OCI-LY3 (cell line): ENCODE measurements at regions not wholly inside any gene's neighbourhood (a gene's known extent, or its start where the extent isn't known, plus 50 kb on each side); places are given as distances from the start of the nearest gene placed in this dataset.

ENCODE experiments used
- H2AFZ ChIP-seq: fragments of 200-600, 300-600 bp; shearing (Covaris generic); 2 replicates; pipeline ENCODE4 v1.6.0; 2014; ENCODE audit warnings: antibody characterized with exemption, low read depth, low read length
- H3K27ac ChIP-seq: fragments of 200-600, 300-600 bp; sonication (generic); 2 replicates; pipeline ENCODE4 v1.5.1; 2014; ENCODE audit warnings: mild to moderate bottlenecking, low read length, moderate library complexity, mixed read lengths
- H3K27me3 ChIP-seq: fragments of 200-600, 300-600 bp; sonication (generic); 2 replicates; pipeline ENCODE4 v1.6.1; 2014; ENCODE audit warnings: low read depth, low read length, mixed read lengths
- H3K36me3 ChIP-seq: fragments of 200-600, 300-600 bp; sonication (generic); replicated peaks from 2 replicates; pipeline ENCODE3; 2014; ENCODE audit warnings: low read depth, low read length, mixed read lengths
- H3K4me1 ChIP-seq: fragments of 300-600, 200-600 bp; sonication (generic); 2 replicates; pipeline ENCODE4 v1.6.1; 2014; ENCODE audit warnings: low read length, mixed read lengths
- H3K4me2 ChIP-seq: fragments of 200-600, 300-600 bp; sonication (generic); 2 replicates; pipeline ENCODE4 v1.6.1; 2014; ENCODE audit warnings: low read length, mixed read lengths
- H3K4me3 ChIP-seq: fragments of 300-600, 200-600 bp; sonication (generic); 2 replicates; pipeline ENCODE4 v1.5.1; 2014; ENCODE audit warnings: antibody characterized with exemption, mild to moderate bottlenecking, low read length, moderate library complexity
- H3K79me2 ChIP-seq: fragments of 300-600, 200-600 bp; shearing (Covaris generic); 2 replicates; pipeline ENCODE4 v1.6.1; 2014; ENCODE audit warnings: mild to moderate bottlenecking, low read length, mixed read lengths
- H3K9ac ChIP-seq: fragments of 300-600, 200-600 bp; shearing (Covaris generic); 2 replicates; pipeline ENCODE4 v1.6.0; 2014; ENCODE audit warnings: mild to moderate bottlenecking, low read length, moderate library complexity
- H3K9me3 ChIP-seq: fragments of 200-600, 300-600 bp; shearing (Covaris generic); 2 replicates; pipeline ENCODE4 v1.6.1; 2014; ENCODE audit warnings: low read length, mixed read lengths; ENCODE audit not compliant: insufficient read depth
- H4K20me1 ChIP-seq: fragments of 200-600, 300-600 bp; sonication (generic); 2 replicates; pipeline ENCODE4 v1.6.1; 2016; ENCODE audit warnings: low read length, mixed read lengths; ENCODE audit not compliant: insufficient read depth
- EZH2phosphoT487 ChIP-seq: fragments of 200-600 bp; shearing (Covaris generic); IDR thresholded peaks from 2 replicates; pipeline ENCODE4 v1.6.1; 2018; ENCODE audit warnings: antibody characterized with exemption, mixed run types, low read depth
- TF ChIP-seq, protein P1 (sequence below): fragments of 200-600, 300-600 bp; sonication (generic); IDR thresholded peaks from 2 replicates; pipeline ENCODE4 v1.5.1; 2014; ENCODE audit warnings: antibody characterized with exemption, low read length, low read depth

GRCh38 chr2:236747925-236748324, 178.3 kb downstream of the ACKR3 start:
- Histone ChIP-seq H3K4me1 (no peaks in the 10 kb centered on the region), H2AFZ (no peak overlapping the region), H3K27me3 (no peaks in the 10 kb centered on the region), H3K79me2 (no peaks in the 10 kb centered on the region), H3K36me3 (no peaks in the 10 kb centered on the region), H3K4me2 (no peak overlapping the region), H3K9ac (no peak overlapping the region), H3K4me3 (no peak overlapping the region), H4K20me1 (no peaks in the 10 kb centered on the region), H3K9me3 (no peaks in the 10 kb centered on the region), H3K27ac (no peak overlapping the region)
- no peak for TF ChIP-seq EZH2phosphoT487
- TF ChIP-seq, protein P1, sequence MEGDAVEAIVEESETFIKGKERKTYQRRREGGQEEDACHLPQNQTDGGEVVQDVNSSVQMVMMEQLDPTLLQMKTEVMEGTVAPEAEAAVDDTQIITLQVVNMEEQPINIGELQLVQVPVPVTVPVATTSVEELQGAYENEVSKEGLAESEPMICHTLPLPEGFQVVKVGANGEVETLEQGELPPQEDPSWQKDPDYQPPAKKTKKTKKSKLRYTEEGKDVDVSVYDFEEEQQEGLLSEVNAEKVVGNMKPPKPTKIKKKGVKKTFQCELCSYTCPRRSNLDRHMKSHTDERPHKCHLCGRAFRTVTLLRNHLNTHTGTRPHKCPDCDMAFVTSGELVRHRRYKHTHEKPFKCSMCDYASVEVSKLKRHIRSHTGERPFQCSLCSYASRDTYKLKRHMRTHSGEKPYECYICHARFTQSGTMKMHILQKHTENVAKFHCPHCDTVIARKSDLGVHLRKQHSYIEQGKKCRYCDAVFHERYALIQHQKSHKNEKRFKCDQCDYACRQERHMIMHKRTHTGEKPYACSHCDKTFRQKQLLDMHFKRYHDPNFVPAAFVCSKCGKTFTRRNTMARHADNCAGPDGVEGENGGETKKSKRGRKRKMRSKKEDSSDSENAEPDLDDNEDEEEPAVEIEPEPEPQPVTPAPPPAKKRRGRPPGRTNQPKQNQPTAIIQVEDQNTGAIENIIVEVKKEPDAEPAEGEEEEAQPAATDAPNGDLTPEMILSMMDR = no peak

- H3K4me1 ChIP-seq = no peaks in the 10 kb centered on the region
- no peak for TF ChIP-seq EZH2phosphoT487
- TF ChIP-seq, protein P1 = no peak
- no peak overlapping the region for H2AFZ ChIP-seq
- no peak overlapping the region for H3K4me2 ChIP-seq
- H3K27me3 ChIP-seq = no peaks in the 10 kb centered on the region
- no peaks in the 10 kb centered on the region for H3K36me3 ChIP-seq
- no peak overlapping the region for H3K27ac ChIP-seq
- no peaks in the 10 kb centered on the region for H3K9me3 ChIP-seq
- no peak overlapping the region for H3K9ac ChIP-seq
- H3K79me2 ChIP-seq = no peaks in the 10 kb centered on the region
- H3K4me3 ChIP-seq = no peak overlapping the region
- H4K20me1 ChIP-seq = no peaks in the 10 kb centered on the region
These were observed 178.8 kb downstream of the ACKR3 start for GRCh38 chr2:236748385-236748784.

DNA sequence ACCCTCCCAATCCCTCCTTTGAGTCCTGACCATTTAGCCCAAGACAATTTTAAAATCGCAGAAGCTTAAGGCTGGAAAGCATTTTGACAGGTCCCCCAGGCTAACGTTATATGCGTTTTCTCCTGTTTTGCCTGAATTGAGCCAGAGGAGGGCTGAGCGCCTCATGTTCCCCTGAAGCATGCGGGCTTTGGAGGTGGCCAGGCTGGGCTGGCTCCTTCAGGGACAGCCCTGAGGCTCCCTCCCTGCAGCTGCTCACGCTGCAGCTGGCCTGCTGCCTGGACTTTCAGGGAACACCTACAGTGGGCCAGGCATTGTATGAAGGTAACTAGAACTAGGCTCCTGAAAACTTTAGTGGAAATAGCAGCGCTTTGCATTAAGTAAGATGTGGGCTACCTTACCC, 179.2 kb downstream of the ACKR3 start:
- H3K4me2 ChIP-seq = no peak overlapping the region
- H4K20me1 ChIP-seq = no peaks in the 10 kb centered on the region
- no peak for TF ChIP-seq EZH2phosphoT487
- TF ChIP-seq, protein P1 = no peak
- H3K9ac ChIP-seq = no peak overlapping the region
- no peaks in the 10 kb centered on the region for H3K27me3 ChIP-seq
- no peaks in the 10 kb centered on the region for H3K79me2 ChIP-seq
- no peaks in the 10 kb centered on the region for H3K4me1 ChIP-seq
- H3K27ac ChIP-seq = no peak overlapping the region
- H2AFZ ChIP-seq = no peak overlapping the region
- no peak overlapping the region for H3K4me3 ChIP-seq
- no peaks in the 10 kb centered on the region for H3K9me3 ChIP-seq
- no peaks in the 10 kb centered on the region for H3K36me3 ChIP-seq

- Histone ChIP-seq H3K27ac (no peak overlapping the region), H3K36me3 (no peaks in the 10 kb centered on the region), H3K4me1 (no peaks in the 10 kb centered on the region), H2AFZ (no peak overlapping the region), H3K27me3 (no peaks in the 10 kb centered on the region), H4K20me1 (no peaks in the 10 kb centered on the region), H3K4me2 (no peak overlapping the region), H3K4me3 (no peak overlapping the region), H3K9me3 (no peaks in the 10 kb centered on the region), H3K79me2 (no peaks in the 10 kb centered on the region), H3K9ac (no peak overlapping the region)
- TF ChIP-seq EZH2phosphoT487 = no peak
- TF ChIP-seq, protein P1 = no peak
These were observed 179.7 kb downstream of the ACKR3 start for GRCh38 chr2:236749346-236749745.
